Activated CD4-positive, alpha-beta memory T cell treated with anti-CD3 and anti-CD28 coated beads, Interleukin-2, amount 10 ng/mL, durations not matched to agents 7 days and 5 days (primary cell): ENCODE measurements at regions not wholly inside any gene's neighbourhood (a gene's known extent, or its start where the extent isn't known, plus 50 kb on each side); places are given as distances from the start of the nearest gene placed in this dataset.

Experiments
- CTCF ChIA-PET: fragments of 350-600 bp; sonication (Branson Sonifier 250); formaldehyde crosslinking; loops from one replicate; lab custom pipeline; 2021; ENCODE audit warnings: antibody characterized with exemption, inconsistent platforms; lab: Charles Lee
- POLR2A ChIA-PET: fragments of 350-600 bp; sonication (Branson Sonifier 250); formaldehyde crosslinking; loops from one replicate; lab custom pipeline; 2021; ENCODE audit warnings: antibody characterized with exemption; lab: Charles Lee
- DNase-seq: peaks from one replicate; pipeline ENCODE4 v3.0.0-alpha.2; 2020
- H3K27ac Mint-ChIP-seq: one replicate; pipeline ENCODE4 v1.8.0; 2021; ENCODE audit warnings: mild to moderate bottlenecking, mixed read lengths
- H3K27me3 Mint-ChIP-seq: one replicate; pipeline ENCODE4 v1.8.0; 2021; ENCODE audit warnings: mixed read lengths
- H3K36me3 Mint-ChIP-seq: one replicate; pipeline ENCODE4 v1.8.0; 2021; ENCODE audit warnings: low read depth, mixed read lengths
- H3K4me1 Mint-ChIP-seq: one replicate; pipeline ENCODE4 v1.8.0; 2021; ENCODE audit warnings: mixed read lengths
- H3K4me3 Mint-ChIP-seq: one replicate; pipeline ENCODE4 v1.8.0; 2021; ENCODE audit warnings: mild to moderate bottlenecking, mixed read lengths
- H3K9me3 Mint-ChIP-seq: one replicate; pipeline ENCODE4 v1.8.0; 2021; ENCODE audit warnings: mixed read lengths

- H3K27me3 Mint-ChIP-seq = no peaks in the 10 kb centered on the region
- DNase-seq = no peak
- no peaks in the 10 kb centered on the region for H3K36me3 Mint-ChIP-seq
- H3K27ac Mint-ChIP-seq = no peak overlapping the region
- POLR2A ChIA-PET = no interaction called here
- CTCF ChIA-PET = no interaction called here
- H3K4me1 Mint-ChIP-seq = no peaks in the 10 kb centered on the region
- no peak overlapping the region for H3K4me3 Mint-ChIP-seq
- H3K9me3 Mint-ChIP-seq = peaks cover 9% of the 10 kb centered on the region
Measured at GRCh38 chr4:43264730-43265129, 372.2 kb downstream of the GRXCR1 start.

- Mint-ChIP-seq H3K27me3 (no peaks in the 10 kb centered on the region), H3K36me3 (no peaks in the 10 kb centered on the region), H3K4me1 (no peaks in the 10 kb centered on the region), H3K27ac (no peak overlapping the region), H3K9me3 (peaks cover 6% of the 10 kb centered on the region), H3K4me3 (no peak overlapping the region)
- no peak for DNase-seq
- CTCF ChIA-PET = no interaction called here
- POLR2A ChIA-PET = no interaction called here
Measured at GRCh38 chr4:43271946-43272345, 379.4 kb downstream of the GRXCR1 start.

GRCh38 chr4:43274376-43274775 lies 381.9 kb downstream of the GRXCR1 start:
- Mint-ChIP-seq H3K9me3 (peaks cover 1% of the 10 kb centered on the region), H3K4me3 (no peak overlapping the region), H3K27me3 (no peaks in the 10 kb centered on the region), H3K27ac (no peak overlapping the region), H3K36me3 (no peaks in the 10 kb centered on the region), H3K4me1 (no peaks in the 10 kb centered on the region)
- DNase-seq = no peak
- CTCF ChIA-PET = no interaction called here
- POLR2A ChIA-PET = no interaction called here

- H3K27ac Mint-ChIP-seq = no peak overlapping the region
- no peak overlapping the region for H3K4me3 Mint-ChIP-seq
- H3K9me3 Mint-ChIP-seq = peaks cover 2% of the 10 kb centered on the region
Measured at GRCh38 chr4:43275779-43276178, 383.3 kb downstream of the GRXCR1 start.

GRCh38 chr4:43276321-43276720 lies 383.8 kb downstream of the GRXCR1 start:
- DNase-seq = no peak
- Mint-ChIP-seq H3K27ac (no peak overlapping the region), H3K36me3 (no peaks in the 10 kb centered on the region), H3K4me3 (no peak overlapping the region), H3K4me1 (no peaks in the 10 kb centered on the region), H3K9me3 (peaks cover 5% of the 10 kb centered on the region), H3K27me3 (no peaks in the 10 kb centered on the region)
- CTCF ChIA-PET = no interaction called here
- POLR2A ChIA-PET = no interaction called here

More at GRCh38 chr4:43275779-43276178, 383.3 kb downstream of the GRXCR1 start:
- POLR2A ChIA-PET = no interaction called here
- H3K36me3 Mint-ChIP-seq = no peaks in the 10 kb centered on the region
- CTCF ChIA-PET = no interaction called here
- H3K4me1 Mint-ChIP-seq = no peaks in the 10 kb centered on the region
- no peaks in the 10 kb centered on the region for H3K27me3 Mint-ChIP-seq
- DNase-seq = no peak

- Mint-ChIP-seq H3K4me3 (no peak overlapping the region), H3K36me3 (no peaks in the 10 kb centered on the region), H3K27me3 (no peaks in the 10 kb centered on the region), H3K4me1 (no peaks in the 10 kb centered on the region), H3K27ac (no peak overlapping the region), H3K9me3 (peaks cover 5% of the 10 kb centered on the region)
- DNase-seq = no peak
- ChIA-PET POLR2A (no interaction called here), CTCF (no interaction called here)
Measured at GRCh38 chr4:43277003-43277402, 384.5 kb downstream of the GRXCR1 start.

GRCh38 chr4:43282534-43282933 lies 390.0 kb downstream of the GRXCR1 start:
- H3K36me3 Mint-ChIP-seq = no peaks in the 10 kb centered on the region
- POLR2A ChIA-PET = no interaction called here
- no peak for DNase-seq
- peaks cover 5% of the 10 kb centered on the region for H3K9me3 Mint-ChIP-seq
- no peak overlapping the region for H3K4me3 Mint-ChIP-seq
- CTCF ChIA-PET = no interaction called here
- no peak overlapping the region for H3K27ac Mint-ChIP-seq
- H3K4me1 Mint-ChIP-seq = no peaks in the 10 kb centered on the region
- no peaks in the 10 kb centered on the region for H3K27me3 Mint-ChIP-seq

GRCh38 chr4:43286137-43286536 lies 393.6 kb downstream of the GRXCR1 start:
- peaks cover under 1% of the 10 kb centered on the region for H3K9me3 Mint-ChIP-seq
- H3K27ac Mint-ChIP-seq = no peak overlapping the region
- H3K36me3 Mint-ChIP-seq = no peaks in the 10 kb centered on the region
- no peak for DNase-seq
- ChIA-PET CTCF (no interaction called here), POLR2A (no interaction called here)
- H3K4me3 Mint-ChIP-seq = no peak overlapping the region
- H3K27me3 Mint-ChIP-seq = no peaks in the 10 kb centered on the region
- no peaks in the 10 kb centered on the region for H3K4me1 Mint-ChIP-seq

GRCh38 chr4:43296946-43297528 lies 404.5 kb downstream of the GRXCR1 start:
- no peak overlapping the region for H3K4me3 Mint-ChIP-seq
- no peak for DNase-seq
- CTCF ChIA-PET = interaction anchor here (0.6 kb wide), 1 partner anchor 58 kb away, joined by 3 read pairs; no protein-coding TSS in a partner anchor
- H3K9me3 Mint-ChIP-seq = peaks cover 3% of the 10 kb centered on the region
- no peaks in the 10 kb centered on the region for H3K36me3 Mint-ChIP-seq
- H3K27me3 Mint-ChIP-seq = no peaks in the 10 kb centered on the region
- H3K4me1 Mint-ChIP-seq = no peaks in the 10 kb centered on the region
- POLR2A ChIA-PET = no interaction called here
- H3K27ac Mint-ChIP-seq = no peak overlapping the region

- Mint-ChIP-seq H3K4me3 (no peak overlapping the region), H3K27me3 (no peaks in the 10 kb centered on the region), H3K4me1 (no peaks in the 10 kb centered on the region), H3K9me3 (peaks cover 7% of the 10 kb centered on the region), H3K27ac (no peak overlapping the region), H3K36me3 (no peaks in the 10 kb centered on the region)
- ChIA-PET POLR2A (no interaction called here), CTCF (no interaction called here)
- DNase-seq = no peak
Measured at GRCh38 chr4:43316813-43317212, 424.3 kb downstream of the GRXCR1 start.

- H3K36me3 Mint-ChIP-seq = no peaks in the 10 kb centered on the region
Measured at GRCh38 chr4:43325220-43325967, 432.9 kb downstream of the GRXCR1 start.

GRCh38 chr4:43330288-43330687 lies 437.8 kb downstream of the GRXCR1 start:
- ChIA-PET CTCF (no interaction called here), POLR2A (no interaction called here)
- H3K27me3 Mint-ChIP-seq = no peaks in the 10 kb centered on the region
- H3K36me3 Mint-ChIP-seq = no peaks in the 10 kb centered on the region
- no peak overlapping the region for H3K4me3 Mint-ChIP-seq
- H3K4me1 Mint-ChIP-seq = no peaks in the 10 kb centered on the region
- peaks cover 4% of the 10 kb centered on the region for H3K9me3 Mint-ChIP-seq
- no peak for DNase-seq
- no peak overlapping the region for H3K27ac Mint-ChIP-seq

More at GRCh38 chr4:43325220-43325967, 432.9 kb downstream of the GRXCR1 start:
- CTCF ChIA-PET = no interaction called here
- Mint-ChIP-seq H3K27me3 (no peaks in the 10 kb centered on the region), H3K27ac (no peak overlapping the region), H3K9me3 (peaks cover 6% of the 10 kb centered on the region), H3K4me1 (no peaks in the 10 kb centered on the region), H3K4me3 (no peak overlapping the region)
- no peak for DNase-seq
- POLR2A ChIA-PET = no interaction called here

GRCh38 chr4:43331226-43332051 lies 438.9 kb downstream of the GRXCR1 start:
- H3K27me3 Mint-ChIP-seq = no peaks in the 10 kb centered on the region
- no peaks in the 10 kb centered on the region for H3K36me3 Mint-ChIP-seq
- peaks cover 4% of the 10 kb centered on the region for H3K9me3 Mint-ChIP-seq

More at GRCh38 chr4:43331226-43332051, 438.9 kb downstream of the GRXCR1 start:
- H3K4me3 Mint-ChIP-seq = no peak overlapping the region
- ChIA-PET POLR2A (no interaction called here), CTCF (no interaction called here)
- no peak for DNase-seq
- no peak overlapping the region for H3K27ac Mint-ChIP-seq
- no peaks in the 10 kb centered on the region for H3K4me1 Mint-ChIP-seq
